HG02852 (cell line): ENCODE measurements at regions not wholly inside any gene's neighbourhood (a gene's known extent, or its start where the extent isn't known, plus 50 kb on each side); places are given as distances from the start of the nearest gene placed in this dataset.

Source experiments
- ATAC-seq: cut with Tn5 transposase; IDR thresholded peaks from one replicate; pipeline ENCODE4 v1.9.1; 2021; ENCODE audit warnings: mild to moderate bottlenecking, moderate library complexity; ENCODE audit not compliant: unreplicated experiment

DNA sequence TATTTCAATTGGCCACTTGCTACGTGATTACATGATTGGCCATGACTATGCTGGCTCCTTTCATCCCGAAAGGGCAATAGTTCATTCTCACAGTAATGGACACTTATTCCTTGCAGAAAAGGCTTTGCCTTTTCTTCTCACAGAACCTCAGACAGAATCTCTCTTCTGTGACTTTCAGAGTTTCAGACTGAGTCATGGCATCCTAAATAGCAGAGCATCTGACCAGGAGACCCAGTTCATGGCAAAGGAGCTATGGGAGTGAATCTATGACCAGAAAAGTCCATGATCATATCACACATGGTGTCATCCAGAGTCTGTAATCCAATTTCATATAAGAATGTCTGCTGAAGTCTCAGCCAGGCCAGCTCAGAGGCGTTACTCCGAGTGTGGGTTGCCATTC lies 263.3 kb upstream of the CLNK start:
- ATAC-seq = no peak

DNA sequence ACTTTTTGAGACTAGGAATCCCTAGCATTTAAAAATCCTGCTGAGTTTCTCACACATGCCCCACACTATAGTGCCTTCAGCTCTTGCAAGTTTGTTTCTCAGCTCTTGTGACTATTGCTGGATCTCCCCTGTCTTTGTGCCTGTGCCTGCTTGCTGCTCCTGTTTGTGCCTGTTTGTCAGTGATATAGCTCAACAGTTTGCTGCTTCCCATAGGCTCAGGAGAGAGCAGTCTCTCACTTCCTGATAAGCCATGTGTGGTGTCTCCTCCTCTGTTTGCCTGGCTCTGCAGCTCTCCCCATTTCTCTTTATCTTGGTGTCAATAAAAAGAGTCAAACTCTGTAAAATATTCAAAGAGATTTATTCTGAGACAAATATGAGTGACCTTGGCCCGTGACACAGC lies 259.8 kb upstream of the CLNK start:
- no peak for ATAC-seq

DNA sequence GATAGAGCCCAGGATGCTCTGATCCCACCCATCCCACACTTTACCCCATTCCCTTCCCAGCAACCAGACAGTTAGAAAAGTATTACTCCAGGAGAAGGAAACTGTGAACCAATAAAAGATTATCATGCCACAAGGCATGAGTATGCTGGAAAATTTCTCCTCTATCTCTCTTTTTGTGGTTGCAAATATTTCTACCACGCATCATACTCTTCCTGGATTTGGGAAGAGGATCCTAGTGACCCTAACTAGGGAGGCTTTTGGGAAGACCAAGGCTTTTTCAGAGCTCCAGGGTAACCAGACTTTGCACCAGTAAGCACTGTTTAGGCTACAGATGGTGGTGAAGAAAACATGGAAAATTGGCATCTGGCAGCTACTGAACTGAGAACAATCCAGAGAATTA lies 257.6 kb upstream of the CLNK start:
- ATAC-seq = no peak

DNA sequence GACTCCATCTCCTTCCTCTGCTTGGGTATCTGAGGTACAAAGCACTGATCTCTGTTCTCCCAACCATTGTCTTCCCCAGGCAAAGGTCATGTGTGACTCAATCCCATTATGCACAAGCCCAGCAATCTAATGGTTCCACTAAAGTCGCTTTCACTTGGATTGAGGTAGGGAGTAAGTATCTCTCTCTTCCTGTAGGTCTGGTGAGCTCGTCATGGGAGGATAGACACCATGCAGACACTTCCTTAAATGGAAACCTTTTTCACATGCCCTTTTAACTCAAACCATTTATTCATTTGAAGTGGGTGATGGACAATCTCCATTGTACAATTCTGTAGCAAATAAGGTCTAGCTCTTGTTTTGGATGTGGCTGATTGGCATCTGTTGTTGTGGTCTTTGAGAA lies 245.2 kb upstream of the CLNK start:
- ATAC-seq = no peak

DNA sequence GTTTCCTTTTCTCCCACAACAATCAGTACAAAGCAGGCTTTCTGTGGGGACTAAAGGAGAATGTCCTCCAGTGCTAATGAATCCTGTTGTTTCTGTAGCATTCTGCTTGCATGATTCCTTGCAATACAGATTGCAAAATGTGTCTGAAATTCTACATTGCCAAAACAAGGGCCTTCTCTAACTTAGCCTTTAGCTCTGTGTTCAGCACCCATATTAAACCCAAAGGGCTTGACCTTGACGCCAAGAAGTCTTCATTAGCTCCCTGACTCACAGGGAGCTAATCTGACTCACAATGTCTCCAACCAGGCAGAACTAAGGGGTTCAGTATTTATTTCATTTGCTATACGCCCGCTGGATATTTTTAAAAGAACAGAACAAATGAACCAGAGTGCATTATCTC lies 241.4 kb upstream of the CLNK start:
- ATAC-seq = no peak

DNA sequence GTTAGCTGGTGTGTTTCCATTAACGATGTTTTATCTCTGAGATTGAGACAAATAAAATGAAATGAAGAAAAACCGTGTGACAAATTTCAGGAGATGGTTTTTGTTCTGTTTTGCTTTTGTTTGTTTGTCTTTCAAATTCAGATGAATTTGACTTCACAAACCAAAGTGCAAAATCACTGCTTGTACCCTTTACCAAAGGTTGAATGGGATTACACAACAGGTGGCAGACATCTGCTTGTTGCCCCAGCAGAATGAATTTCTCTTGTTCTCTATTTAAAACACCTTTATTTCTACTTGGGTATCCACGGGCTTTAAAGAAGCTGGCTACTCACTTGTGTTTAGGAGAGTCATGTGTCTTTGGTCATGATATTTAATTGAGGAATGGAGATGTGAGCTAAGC lies 239.7 kb upstream of the CLNK start:
- ATAC-seq = no peak

DNA sequence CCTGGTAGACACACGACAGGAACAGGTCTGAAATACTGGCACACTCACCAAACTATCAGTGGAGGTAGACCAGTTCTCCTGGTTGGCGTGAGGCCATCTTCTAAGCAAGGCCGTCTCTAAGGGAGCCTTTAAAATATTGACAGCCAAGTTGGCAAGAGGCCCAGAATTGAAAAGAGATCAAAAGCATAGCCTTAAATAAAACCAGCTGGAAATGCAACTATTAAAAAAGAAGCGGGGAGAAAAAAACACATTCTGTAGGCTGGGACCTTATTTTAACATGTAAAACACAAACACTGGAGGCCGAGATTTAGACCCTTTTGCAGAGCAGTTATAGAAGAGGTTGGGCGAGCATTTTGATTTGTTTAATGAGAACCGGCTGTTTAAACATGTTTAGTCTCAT lies 233.0 kb upstream of the CLNK start:
- ATAC-seq = no peak

DNA sequence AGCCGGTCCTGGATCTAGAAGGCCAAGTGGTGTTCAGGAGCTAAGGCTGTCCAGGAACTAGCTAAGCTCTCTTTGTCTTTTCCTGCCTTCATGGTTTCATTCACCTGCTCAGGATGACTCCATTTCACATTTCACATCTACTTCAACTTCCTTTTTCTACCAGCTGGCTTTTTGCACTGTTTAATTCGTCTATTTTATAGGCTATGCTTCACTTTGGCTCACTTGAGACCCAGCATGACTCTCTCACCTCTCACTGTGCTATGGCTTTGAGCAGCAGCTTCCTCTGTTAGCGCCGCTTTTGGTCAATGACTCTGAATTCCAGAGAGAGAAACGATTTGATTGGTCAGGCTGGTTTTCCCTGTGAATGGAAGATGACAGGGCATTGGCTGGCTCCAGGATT lies 213.5 kb upstream of the CLNK start:
- no peak for ATAC-seq

DNA sequence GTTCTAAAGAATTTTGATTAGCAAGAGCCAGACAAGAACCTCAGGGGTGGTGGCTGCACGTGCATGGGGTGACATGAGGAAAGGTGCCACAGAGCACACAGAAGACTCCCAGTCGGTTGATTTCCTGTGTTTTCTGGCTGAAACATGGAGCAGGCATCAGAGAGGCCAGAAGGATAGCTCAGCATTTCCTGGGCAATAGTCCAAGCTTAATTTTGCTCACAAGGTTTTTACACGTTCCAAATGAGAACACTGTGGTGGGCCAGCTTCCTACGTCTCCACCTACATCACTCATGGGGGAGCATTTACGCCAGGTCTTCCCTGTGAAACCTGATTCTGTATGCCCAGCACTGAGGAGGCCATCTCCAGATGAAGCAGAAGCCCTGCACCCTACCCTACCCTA lies 212.5 kb upstream of the CLNK start:
- no peak for ATAC-seq

DNA sequence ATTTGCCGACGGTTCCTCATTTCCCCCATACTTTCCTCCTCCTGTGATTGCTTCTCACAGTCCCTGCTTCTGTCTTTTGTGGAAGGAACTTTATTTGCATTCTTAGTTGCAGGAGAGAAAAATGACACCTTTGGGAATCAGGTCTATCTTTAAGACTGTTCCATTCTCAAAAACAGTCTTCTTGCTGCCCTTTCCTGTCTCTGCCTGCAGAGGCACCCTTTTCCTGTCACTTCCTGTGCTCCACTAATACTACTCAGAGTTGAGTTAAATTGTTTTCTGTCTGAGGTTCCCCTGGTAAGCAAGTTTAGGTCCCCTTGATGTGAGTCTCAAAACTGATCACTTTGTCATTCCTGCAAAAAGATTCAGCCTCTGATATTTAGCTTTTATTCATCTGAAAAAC lies 208.8 kb upstream of the CLNK start:
- peak; percentile 79 for ATAC-seq

DNA sequence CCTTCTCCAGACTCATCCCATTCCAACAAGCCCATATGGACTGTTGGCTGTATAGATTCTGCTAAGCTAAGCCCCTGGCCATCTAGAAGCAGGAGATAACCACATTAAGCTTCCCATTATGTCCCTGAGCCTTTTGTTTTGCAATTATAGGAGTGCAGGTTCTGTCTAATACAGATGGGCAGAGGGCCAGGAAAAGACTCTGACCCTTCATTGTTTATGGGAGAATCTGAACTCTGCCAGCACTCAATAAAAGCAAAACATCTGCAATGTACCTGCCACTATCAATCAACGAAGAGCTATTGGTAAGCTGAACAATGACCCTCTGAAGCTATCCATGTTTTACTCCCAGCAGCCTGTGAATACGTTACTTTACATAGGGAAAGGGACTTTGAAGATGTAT lies 207.3 kb upstream of the CLNK start:
- ATAC-seq = no peak

DNA sequence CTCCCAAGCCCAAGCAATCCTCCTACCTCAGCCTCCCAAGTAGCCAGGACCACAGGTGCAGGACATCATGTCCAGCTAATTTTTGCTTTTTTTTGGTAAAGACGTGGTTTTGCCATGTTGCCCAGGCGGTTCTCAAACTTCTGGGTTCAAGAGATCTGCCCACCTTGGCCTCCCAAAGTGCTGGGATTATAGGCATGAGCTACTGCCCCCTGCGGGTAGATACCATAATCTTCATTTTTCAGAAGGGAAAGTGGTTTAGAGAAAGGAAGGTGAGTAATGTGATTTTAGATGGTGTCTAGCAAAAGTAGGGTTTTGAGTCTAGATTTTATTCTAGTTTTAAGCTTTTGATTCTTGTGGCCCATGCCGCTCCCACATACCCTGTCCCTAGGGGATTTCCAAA lies 205.3 kb upstream of the CLNK start:
- ATAC-seq = no peak

DNA sequence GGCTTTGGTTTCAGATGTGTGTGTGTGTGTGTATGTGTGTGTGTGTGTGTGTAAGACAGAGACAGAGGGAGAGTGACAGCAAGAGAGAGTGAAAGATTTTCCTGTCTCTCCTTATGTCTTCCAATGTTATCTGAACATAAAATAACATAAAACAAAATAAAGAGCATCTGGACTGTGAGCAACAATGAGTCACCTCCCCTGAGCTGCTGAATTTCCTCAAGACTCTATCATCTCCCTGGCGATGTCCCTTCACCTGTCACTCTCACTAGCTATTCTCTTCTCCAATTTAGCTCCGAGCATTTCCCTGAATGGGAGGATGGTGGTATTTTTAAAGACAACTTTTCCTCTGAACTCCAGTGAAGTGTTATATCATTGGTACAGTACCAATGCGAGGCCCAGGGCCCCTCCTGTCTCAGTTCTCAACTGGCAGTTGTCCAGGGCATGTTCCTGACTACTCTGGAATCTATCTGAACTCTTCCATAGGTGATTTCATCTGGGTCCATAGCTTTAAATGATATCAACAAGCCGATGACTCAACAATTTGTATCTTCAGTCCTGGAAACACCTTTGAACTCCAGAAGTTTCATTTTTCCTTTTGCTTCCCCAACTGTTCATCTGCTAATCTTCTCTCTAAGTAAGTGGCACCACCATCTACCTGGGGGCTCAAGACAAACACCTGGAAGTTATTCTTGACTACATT lies 195.0 kb upstream of the CLNK start:
- no peak for ATAC-seq

DNA sequence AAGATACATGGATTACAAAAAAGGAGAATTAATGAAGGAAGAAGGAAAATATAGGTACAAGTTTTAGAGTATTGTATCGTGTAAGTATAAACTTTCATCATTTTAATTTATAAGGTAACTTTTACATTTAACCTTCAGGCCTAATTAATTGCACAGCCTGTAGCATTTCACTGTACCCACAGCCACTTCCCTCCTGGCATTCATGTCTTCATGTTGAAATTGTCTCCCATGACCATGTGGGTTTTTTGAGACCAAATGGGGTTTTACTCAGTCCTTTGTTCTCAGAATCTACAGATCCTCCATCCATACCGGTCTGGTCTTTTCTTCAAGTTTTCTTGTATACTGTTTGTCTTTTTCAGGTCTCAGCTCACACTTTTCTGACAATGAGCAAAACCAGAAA lies 194.3 kb upstream of the CLNK start:
- no peak for ATAC-seq

DNA sequence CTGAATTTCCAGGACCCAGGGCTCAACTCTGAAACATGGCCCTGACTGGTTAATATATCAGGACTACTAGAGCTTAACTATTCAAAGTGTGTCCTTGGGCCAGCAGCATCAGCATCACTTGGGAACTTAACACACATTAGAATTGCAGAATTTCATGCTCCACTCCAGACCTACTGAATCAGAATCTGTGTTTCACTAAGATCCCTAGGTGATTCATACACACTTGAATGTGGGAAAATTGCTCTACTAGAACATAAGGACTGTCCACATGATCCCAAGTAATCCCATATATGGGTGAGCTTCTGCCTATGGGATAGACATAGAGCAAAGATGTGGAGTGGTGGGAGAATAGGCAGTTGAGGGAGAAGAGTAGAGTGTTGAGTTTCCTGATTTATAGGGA lies 192.5 kb upstream of the CLNK start:
- ATAC-seq = no peak

DNA sequence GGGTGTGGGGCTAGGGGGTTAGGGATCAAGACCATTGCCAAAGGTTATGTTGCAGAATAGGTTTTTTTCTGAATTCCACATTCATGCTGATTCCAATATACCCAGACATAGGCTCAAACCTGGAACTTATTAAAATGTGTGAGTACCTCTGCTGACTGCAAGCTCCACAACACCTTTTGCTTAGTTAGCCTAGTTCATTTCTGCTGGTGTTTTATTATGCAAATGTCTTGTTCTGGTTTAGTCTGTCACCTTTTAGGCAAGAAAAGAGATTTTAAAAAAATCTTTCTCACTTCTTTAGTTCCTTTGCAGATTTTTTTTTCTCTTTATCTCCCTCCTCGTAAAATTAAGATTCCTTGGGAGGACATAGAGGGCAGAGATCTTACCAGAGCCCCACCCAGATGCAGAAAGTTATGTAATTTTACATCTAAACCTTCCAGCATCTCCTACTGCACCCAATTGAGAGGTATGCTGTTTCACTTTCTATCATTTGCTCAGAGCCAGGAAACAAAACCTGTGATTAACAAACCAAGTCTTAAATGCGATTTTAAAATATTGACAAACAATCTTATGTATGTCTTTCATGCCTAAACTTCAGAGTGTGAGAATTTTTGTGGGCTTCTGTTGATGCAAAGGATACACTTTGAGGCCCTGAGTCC lies 190.7 kb upstream of the CLNK start:
- ATAC-seq = no peak

DNA sequence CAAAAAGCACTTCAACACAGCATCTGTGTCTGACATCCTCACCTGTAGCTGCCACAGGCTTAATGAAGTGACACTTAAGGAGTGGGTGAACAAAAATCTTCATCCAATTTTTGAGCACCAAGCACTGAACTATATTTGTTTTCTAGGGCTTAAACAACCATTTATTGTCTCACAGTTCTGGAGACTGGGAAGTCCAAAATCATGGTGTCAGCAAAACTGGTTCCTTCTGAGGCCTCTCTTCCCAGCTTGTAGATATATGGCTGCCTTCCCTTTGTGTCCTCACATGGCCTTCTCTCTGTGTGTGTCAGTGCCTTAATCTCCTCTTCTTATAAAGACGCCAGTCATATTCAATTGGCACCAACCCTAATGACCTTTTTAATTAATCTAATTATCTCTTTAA lies 189.2 kb upstream of the CLNK start:
- ATAC-seq = no peak

DNA sequence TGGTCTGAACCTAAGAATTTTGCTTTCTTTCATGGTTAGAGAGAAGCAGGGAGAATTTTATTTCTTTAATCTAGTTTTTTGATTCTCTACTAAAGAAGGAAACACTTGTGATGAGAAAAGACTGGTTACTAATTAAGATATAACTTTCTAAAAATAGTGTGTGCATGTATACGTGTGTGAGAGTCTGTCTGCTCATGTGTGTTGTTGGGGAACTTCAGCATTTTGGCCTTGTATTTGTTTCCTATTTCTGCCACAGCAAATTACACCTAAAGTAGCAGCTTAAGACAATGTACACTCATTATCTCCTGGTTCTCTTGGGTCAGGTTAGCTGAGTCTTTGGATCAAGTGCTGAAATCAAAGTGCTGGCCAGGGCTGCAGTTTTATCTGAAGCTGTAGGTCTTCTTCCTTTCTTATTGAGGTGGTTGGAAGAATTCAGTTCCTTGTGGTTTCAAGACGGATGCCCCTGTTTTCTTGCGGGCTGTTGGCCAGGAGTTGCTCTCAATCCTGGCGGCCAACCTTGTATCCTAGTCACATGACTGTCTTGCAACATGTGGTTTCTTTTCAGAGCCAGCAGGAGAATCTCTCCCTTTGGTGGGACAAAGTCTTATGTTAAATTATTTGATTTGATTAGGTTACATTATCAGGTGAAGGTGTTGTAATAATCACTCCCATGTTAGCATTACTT lies 188.4 kb upstream of the CLNK start:
- no peak for ATAC-seq

DNA sequence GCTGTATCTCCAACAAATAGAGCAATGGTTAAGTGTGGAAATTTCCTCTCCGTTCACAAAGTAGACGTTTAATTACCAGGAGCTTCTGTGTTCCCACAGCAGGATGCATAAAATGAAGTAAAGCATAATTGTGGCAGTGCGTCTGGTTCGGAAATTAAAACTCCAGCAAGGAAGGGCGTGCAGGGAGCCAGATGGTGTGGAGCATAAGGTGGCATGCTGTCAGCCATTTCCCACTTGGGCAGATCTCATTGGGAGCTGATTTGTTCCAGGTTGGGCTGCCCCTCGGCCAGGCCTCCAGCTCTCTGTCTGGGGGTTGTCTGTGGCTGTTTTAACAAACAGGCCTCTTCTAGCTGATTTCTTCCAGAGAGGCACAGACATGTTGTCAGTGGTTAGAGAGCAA lies 182.1 kb upstream of the CLNK start:
- ATAC-seq = no peak

DNA sequence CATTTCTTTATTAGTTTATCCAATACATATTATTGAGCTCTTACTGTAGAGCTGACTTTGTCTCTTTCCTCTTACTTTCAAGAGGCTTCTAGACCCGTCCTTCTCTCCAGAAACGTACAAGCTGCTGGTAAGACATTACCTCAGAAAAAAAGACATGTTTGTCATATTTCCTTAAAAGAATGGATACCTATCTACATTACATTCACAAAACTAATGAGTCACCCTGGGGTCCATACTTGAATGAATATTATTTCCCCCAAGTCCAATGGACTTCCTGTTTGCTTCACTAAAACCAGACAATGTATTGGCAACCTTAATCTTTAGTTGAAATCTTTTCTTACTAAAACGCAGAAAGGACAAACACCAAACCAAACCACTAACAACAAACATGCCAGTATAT lies 176.5 kb upstream of the CLNK start:
- no peak for ATAC-seq

DNA sequence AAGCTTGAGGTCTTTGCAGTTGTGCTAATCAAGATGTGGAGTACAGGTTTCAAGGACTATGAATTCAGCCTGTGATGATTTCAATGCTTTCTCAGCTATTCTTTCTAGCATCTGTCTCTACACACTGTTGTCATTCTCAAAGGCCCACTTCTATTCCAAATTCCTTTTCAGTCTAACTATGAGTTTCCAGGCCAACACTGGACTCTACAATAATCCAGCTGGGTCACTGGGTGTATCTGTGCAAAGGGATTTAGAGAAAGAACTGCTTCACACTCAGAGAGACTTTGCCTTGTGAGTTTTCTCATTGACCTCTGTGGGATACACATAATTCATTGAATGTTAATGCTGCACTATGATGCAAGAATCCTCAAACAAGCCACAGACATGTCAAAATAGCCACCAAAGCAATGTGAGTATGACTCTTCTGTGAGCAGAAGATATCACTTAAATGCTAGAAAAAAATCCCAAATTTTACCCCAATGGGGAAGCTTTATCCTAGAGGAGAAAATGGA lies 171.8 kb upstream of the CLNK start:
- no peak for ATAC-seq

DNA sequence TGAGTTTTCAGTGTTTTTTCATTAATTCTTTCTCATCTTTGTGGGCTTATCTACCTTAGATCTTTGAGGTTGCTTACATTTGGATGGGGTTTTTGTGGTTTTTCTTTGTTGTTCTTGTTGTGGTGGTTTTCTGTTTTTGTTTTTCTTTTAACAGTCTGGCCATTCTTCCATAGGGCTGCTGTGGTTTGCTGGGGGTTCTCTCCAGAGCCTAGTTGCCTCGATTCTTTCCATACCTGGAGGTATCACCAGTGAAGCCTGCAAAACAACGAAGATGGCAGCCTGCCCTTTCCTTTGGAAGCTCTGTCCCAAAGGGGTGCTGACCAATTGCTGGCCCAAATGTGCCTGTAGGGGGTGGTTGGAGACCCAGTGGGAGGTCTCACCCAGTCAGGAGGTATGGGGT lies 168.6 kb upstream of the CLNK start:
- ATAC-seq = no peak
